ENCODE measurements at regions not wholly inside any gene's neighbourhood (a gene's known extent, or its start where the extent isn't known, plus 50 kb on each side); places are given as distances from the start of the nearest gene placed in this dataset.

DNA sequence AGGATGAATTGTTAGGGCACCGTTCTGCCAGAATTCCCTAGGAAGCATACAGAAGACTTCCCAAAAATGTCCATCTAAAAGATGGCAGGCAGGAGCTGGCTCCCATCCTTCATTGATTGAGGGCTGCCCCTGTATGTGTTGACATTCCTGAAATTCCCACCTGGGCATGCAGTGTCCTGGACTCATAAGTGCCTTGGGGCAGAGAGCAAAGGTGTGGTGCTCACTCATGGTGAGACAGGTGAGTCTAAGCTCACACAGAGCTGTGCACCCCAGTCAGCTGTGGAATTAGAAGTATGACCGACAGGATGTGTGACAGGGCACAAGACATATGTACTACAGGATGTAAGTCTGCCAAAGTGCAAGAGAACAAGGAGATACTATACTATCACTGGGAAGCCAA, 271.9 kb downstream of the MID1IP1 start:
- no peaks in the 10 kb centered on the region for H3K36me3 ChIP-seq (ENCODE audit: control insufficient read depth, insufficient read depth, low read length)
- no peak for DNase-seq
- H3K27me3 ChIP-seq (replicated peaks; ENCODE audit: control insufficient read depth, insufficient read depth, low read length, poor library complexity, severe bottlenecking): no peaks in the 10 kb centered on the region
- H3K9me3 ChIP-seq (ENCODE audit: control insufficient read depth, low read length): no peaks in the 10 kb centered on the region
- H3K4me3 ChIP-seq (ENCODE audit: insufficient read depth, low read depth, low read length, poor library complexity, severe bottlenecking): no peak overlapping the region
- H3K27ac ChIP-seq (ENCODE audit: insufficient read depth, low read length, poor library complexity, severe bottlenecking): no peak overlapping the region
- no peaks in the 10 kb centered on the region for H3K4me1 ChIP-seq (ENCODE audit: control insufficient read depth, insufficient read depth, low read length, poor library complexity, severe bottlenecking)

DNA sequence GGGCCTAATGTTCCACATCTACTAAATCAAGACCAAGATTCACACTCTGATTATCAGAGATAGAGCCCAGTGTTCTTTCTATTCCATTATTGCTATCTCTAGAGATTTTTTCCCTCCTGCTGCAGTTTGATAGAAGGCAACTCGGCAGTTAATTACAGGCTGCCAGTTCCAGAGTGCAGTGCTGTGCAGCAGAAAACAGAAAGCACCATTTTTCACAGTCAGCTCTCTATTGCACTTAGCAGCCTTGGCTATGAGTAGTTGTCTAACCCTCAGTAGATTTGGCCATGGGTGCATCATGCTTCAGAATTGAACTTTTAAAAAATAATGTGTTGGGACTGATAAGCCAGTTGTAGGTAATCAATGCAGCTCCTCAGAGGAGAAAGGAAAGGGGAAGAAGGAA, 295.3 kb downstream of the MID1IP1 start:
- Histone ChIP-seq H3K4me3 (ENCODE audit: insufficient read depth, low read depth, low read length, poor library complexity, severe bottlenecking) (no peak overlapping the region), H3K27ac (ENCODE audit: insufficient read depth, low read length, poor library complexity, severe bottlenecking) (no peak overlapping the region), H3K4me1 (ENCODE audit: control insufficient read depth, insufficient read depth, low read length, poor library complexity, severe bottlenecking) (no peaks in the 10 kb centered on the region), H3K36me3 (ENCODE audit: control insufficient read depth, insufficient read depth, low read length) (no peaks in the 10 kb centered on the region), H3K9me3 (ENCODE audit: control insufficient read depth, low read length) (no peaks in the 10 kb centered on the region), H3K27me3 (replicated peaks; ENCODE audit: control insufficient read depth, insufficient read depth, low read length, poor library complexity, severe bottlenecking) (no peaks in the 10 kb centered on the region)
- no peak for DNase-seq

DNA sequence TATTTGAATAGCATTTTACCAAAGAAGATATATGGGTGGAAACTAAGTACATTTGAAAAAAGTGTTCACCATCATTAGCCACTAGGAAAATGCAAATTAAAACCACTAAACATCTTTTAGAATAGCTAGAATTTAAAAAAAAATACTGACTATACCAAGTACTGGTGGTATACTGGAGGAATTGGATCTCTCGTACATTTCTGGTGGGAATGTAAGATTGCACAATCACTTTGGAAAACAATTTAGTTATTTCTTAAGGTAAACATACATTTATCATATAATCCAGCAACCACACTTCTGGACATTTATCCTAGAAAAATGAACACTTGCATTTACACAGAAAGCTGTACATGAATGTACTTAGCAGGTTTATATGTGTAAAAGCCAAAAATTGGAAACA, 303.5 kb downstream of the MID1IP1 start:
- H3K27me3 ChIP-seq (replicated peaks; ENCODE audit: control insufficient read depth, insufficient read depth, low read length, poor library complexity, severe bottlenecking): no peaks in the 10 kb centered on the region
- no peak for DNase-seq
- H3K36me3 ChIP-seq (ENCODE audit: control insufficient read depth, insufficient read depth, low read length): no peaks in the 10 kb centered on the region
- H3K4me1 ChIP-seq (ENCODE audit: control insufficient read depth, insufficient read depth, low read length, poor library complexity, severe bottlenecking): no peaks in the 10 kb centered on the region
- no peaks in the 10 kb centered on the region for H3K9me3 ChIP-seq (ENCODE audit: control insufficient read depth, low read length)
- no peak overlapping the region for H3K4me3 ChIP-seq (ENCODE audit: insufficient read depth, low read depth, low read length, poor library complexity, severe bottlenecking)
- H3K27ac ChIP-seq (ENCODE audit: insufficient read depth, low read length, poor library complexity, severe bottlenecking): no peak overlapping the region

DNA sequence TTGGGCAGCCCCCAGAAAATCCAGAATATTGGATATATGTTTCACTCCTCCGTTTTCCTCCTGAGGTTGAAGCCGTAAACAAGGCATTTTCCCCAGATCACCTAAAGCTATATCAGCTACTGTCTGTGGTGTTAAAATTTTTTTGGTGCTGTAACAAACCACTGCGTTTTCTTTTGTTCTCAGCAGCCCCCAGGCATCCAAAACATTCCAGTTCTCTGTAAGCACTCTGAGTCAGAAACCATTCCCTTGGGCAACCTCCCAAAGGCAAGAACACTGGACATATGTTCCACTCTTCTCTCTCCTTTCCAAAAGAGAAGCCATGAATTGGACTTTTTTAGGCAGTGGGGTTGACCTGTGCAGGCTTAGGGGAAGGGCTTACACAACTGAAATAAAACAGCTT, 310.9 kb downstream of the MID1IP1 start:
- Histone ChIP-seq H3K27ac (ENCODE audit: insufficient read depth, low read length, poor library complexity, severe bottlenecking) (no peak overlapping the region), H3K9me3 (ENCODE audit: control insufficient read depth, low read length) (no peaks in the 10 kb centered on the region), H3K36me3 (ENCODE audit: control insufficient read depth, insufficient read depth, low read length) (no peaks in the 10 kb centered on the region), H3K4me1 (ENCODE audit: control insufficient read depth, insufficient read depth, low read length, poor library complexity, severe bottlenecking) (no peaks in the 10 kb centered on the region), H3K4me3 (ENCODE audit: insufficient read depth, low read depth, low read length, poor library complexity, severe bottlenecking) (no peak overlapping the region), H3K27me3 (replicated peaks; ENCODE audit: control insufficient read depth, insufficient read depth, low read length, poor library complexity, severe bottlenecking) (no peaks in the 10 kb centered on the region)
- DNase-seq: no peak

DNA sequence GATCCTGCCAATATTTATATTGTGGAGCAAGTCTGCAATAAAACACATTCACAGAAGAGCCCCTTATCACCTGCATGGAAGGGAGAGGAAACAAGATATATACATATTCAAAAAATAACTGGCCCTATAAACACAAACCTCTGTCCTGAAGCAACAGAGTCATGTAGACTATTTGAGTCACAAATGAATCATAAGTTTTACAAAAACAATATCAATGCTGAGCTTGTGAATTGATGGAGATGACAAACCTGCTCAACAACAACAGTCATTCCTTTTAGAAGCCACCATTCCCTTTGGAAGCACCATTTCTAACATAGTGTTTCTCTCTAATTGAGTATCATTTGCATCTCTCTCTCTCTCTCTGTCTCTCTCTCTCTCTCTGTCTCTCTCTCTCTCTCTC, 313.9 kb downstream of the MID1IP1 start:
- DNase-seq: no peak
- H3K36me3 ChIP-seq (ENCODE audit: control insufficient read depth, insufficient read depth, low read length): no peaks in the 10 kb centered on the region
- H3K27me3 ChIP-seq (replicated peaks; ENCODE audit: control insufficient read depth, insufficient read depth, low read length, poor library complexity, severe bottlenecking): no peaks in the 10 kb centered on the region
- H3K9me3 ChIP-seq (ENCODE audit: control insufficient read depth, low read length): no peaks in the 10 kb centered on the region
- H3K4me1 ChIP-seq (ENCODE audit: control insufficient read depth, insufficient read depth, low read length, poor library complexity, severe bottlenecking): no peaks in the 10 kb centered on the region
- H3K27ac ChIP-seq (ENCODE audit: insufficient read depth, low read length, poor library complexity, severe bottlenecking): no peak overlapping the region
- H3K4me3 ChIP-seq (ENCODE audit: insufficient read depth, low read depth, low read length, poor library complexity, severe bottlenecking): no peak overlapping the region

DNA sequence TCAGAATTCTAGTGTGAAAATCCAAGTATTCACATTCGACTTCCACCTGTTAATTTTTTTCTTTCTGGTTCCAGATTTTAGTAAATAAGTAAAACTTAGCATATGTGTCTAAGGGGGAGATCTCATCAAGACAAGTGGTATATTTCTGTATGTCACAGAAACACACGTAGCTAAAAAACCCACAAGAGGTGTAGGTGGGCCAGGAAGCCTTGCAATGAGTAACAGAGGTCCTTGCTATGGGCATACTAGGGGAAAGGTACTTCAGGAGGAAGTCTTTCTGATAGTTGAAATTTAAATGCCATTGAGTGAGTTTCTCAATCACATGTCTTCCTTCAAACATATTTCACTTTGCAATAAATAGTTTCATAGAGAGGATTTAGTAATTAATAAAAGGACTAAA, 315.8 kb downstream of the MID1IP1 start:
- Histone ChIP-seq H3K27me3 (replicated peaks; ENCODE audit: control insufficient read depth, insufficient read depth, low read length, poor library complexity, severe bottlenecking) (no peaks in the 10 kb centered on the region), H3K4me1 (ENCODE audit: control insufficient read depth, insufficient read depth, low read length, poor library complexity, severe bottlenecking) (no peaks in the 10 kb centered on the region), H3K4me3 (ENCODE audit: insufficient read depth, low read depth, low read length, poor library complexity, severe bottlenecking) (no peak overlapping the region), H3K9me3 (ENCODE audit: control insufficient read depth, low read length) (no peaks in the 10 kb centered on the region), H3K36me3 (ENCODE audit: control insufficient read depth, insufficient read depth, low read length) (no peaks in the 10 kb centered on the region), H3K27ac (ENCODE audit: insufficient read depth, low read length, poor library complexity, severe bottlenecking) (no peak overlapping the region)
- DNase-seq: no peak

DNA sequence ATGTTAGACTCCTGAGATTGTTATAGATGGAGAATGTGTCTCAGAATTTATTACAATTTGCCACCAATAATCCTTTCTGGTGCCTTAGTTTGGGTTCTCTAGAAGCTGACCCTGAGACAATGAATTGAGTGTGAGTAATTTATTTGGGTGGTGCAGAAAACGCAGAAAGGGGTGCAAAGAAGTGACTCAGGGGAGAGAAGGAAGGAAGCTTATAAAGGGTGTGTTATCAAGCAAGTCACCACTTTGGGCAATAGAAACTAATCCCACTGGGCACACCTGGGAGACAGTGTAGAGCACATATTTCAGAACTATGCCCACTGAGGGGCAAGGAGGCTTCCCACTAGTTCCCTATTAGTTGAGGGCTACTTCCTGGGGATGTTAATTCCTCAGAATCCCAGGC, 320.6 kb downstream of the MID1IP1 start:
- DNase-seq: no peak
- no peak overlapping the region for H3K4me3 ChIP-seq (ENCODE audit: insufficient read depth, low read depth, low read length, poor library complexity, severe bottlenecking)

DNA sequence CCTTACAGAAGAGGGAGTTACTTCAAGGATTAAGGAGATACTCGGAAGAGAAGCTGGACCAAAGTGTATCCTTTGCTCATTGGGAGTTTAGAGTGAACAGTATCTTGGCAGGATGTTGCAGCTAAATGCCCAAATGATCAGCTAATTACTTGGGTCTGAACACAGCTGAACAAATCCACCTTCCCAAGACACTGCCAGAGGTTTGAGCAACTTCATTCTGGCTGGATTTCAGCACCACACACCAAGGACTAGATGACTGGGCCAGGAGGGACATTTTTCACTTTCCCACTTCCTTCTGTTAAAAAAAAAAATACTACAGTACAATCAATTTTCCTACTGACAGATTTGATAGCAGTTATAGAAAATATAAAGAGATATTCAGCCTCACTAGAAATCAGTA, 324.6 kb downstream of the MID1IP1 start:
- no peaks in the 10 kb centered on the region for H3K4me1 ChIP-seq (ENCODE audit: control insufficient read depth, insufficient read depth, low read length, poor library complexity, severe bottlenecking)
- no peak for DNase-seq
- H3K36me3 ChIP-seq (ENCODE audit: control insufficient read depth, insufficient read depth, low read length): no peaks in the 10 kb centered on the region
- H3K9me3 ChIP-seq (ENCODE audit: control insufficient read depth, low read length): no peaks in the 10 kb centered on the region
- H3K27ac ChIP-seq (ENCODE audit: insufficient read depth, low read length, poor library complexity, severe bottlenecking): no peak overlapping the region
- H3K4me3 ChIP-seq (ENCODE audit: insufficient read depth, low read depth, low read length, poor library complexity, severe bottlenecking): no peak overlapping the region
- no peaks in the 10 kb centered on the region for H3K27me3 ChIP-seq (replicated peaks; ENCODE audit: control insufficient read depth, insufficient read depth, low read length, poor library complexity, severe bottlenecking)

More for the DNA sequence above, 320.6 kb downstream of the MID1IP1 start:
- Histone ChIP-seq H3K27ac (ENCODE audit: insufficient read depth, low read length, poor library complexity, severe bottlenecking) (no peak overlapping the region), H3K27me3 (replicated peaks; ENCODE audit: control insufficient read depth, insufficient read depth, low read length, poor library complexity, severe bottlenecking) (no peaks in the 10 kb centered on the region), H3K36me3 (ENCODE audit: control insufficient read depth, insufficient read depth, low read length) (no peaks in the 10 kb centered on the region), H3K9me3 (ENCODE audit: control insufficient read depth, low read length) (no peaks in the 10 kb centered on the region), H3K4me1 (ENCODE audit: control insufficient read depth, insufficient read depth, low read length, poor library complexity, severe bottlenecking) (no peaks in the 10 kb centered on the region)

DNA sequence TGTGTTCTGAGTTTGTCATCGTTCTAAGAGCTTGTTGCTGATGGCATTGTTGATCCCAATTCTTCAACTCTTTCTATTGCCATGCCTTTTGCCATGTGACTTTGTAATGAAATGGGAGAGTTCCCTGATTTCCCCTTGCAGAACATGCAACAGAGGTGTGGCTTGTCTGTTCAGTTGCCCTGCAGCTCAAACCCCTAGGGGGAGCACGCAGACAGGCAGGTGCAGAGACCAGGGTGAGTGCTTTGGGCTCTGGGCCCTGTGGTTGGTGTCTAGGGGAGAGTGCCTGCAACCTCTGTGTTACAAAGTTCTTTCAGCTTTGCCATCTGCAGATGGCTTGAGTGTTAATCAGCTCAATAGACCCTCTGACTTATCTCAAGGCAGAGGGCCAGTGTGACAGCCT, 332.7 kb downstream of the MID1IP1 start:
- Histone ChIP-seq H3K9me3 (ENCODE audit: control insufficient read depth, low read length) (no peaks in the 10 kb centered on the region), H3K4me3 (ENCODE audit: insufficient read depth, low read depth, low read length, poor library complexity, severe bottlenecking) (no peak overlapping the region), H3K36me3 (ENCODE audit: control insufficient read depth, insufficient read depth, low read length) (no peaks in the 10 kb centered on the region), H3K4me1 (ENCODE audit: control insufficient read depth, insufficient read depth, low read length, poor library complexity, severe bottlenecking) (no peaks in the 10 kb centered on the region), H3K27me3 (replicated peaks; ENCODE audit: control insufficient read depth, insufficient read depth, low read length, poor library complexity, severe bottlenecking) (no peaks in the 10 kb centered on the region), H3K27ac (ENCODE audit: insufficient read depth, low read length, poor library complexity, severe bottlenecking) (no peak overlapping the region)
- no peak for DNase-seq

DNA sequence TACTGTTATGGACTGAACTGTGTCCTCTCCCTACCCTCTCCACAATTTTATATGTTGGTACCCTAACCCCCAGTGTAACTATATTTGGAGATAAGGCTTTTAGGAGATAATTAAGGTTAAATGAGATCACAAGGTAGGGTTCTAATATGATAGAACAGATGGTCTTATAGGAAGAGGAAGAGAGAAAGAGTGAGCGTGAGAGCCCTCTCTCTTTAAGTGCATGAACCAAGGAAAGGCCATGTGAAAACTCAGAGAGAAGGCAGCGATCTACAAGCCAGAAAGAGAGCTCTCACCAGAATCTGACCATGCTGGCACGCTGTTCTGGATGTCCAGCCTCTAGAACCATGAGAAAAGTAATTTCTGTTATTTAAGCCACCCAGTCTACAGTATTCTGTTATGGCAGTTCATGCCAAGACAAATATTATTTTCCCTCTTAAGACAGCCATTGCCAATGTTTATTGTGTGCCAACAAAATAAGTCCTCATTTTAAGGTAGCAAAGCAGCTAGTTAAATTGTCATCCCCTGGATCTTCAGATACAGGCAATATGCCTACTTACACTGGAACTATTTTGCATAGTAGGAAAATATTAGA, 336.2 kb downstream of the MID1IP1 start:
- DNase-seq: no peak
- no peaks in the 10 kb centered on the region for H3K36me3 ChIP-seq (ENCODE audit: control insufficient read depth, insufficient read depth, low read length)
- no peaks in the 10 kb centered on the region for H3K27me3 ChIP-seq (replicated peaks; ENCODE audit: control insufficient read depth, insufficient read depth, low read length, poor library complexity, severe bottlenecking)
- H3K27ac ChIP-seq (ENCODE audit: insufficient read depth, low read length, poor library complexity, severe bottlenecking): no peak overlapping the region
- no peaks in the 10 kb centered on the region for H3K9me3 ChIP-seq (ENCODE audit: control insufficient read depth, low read length)
- no peak overlapping the region for H3K4me3 ChIP-seq (ENCODE audit: insufficient read depth, low read depth, low read length, poor library complexity, severe bottlenecking)
- no peaks in the 10 kb centered on the region for H3K4me1 ChIP-seq (ENCODE audit: control insufficient read depth, insufficient read depth, low read length, poor library complexity, severe bottlenecking)

DNA sequence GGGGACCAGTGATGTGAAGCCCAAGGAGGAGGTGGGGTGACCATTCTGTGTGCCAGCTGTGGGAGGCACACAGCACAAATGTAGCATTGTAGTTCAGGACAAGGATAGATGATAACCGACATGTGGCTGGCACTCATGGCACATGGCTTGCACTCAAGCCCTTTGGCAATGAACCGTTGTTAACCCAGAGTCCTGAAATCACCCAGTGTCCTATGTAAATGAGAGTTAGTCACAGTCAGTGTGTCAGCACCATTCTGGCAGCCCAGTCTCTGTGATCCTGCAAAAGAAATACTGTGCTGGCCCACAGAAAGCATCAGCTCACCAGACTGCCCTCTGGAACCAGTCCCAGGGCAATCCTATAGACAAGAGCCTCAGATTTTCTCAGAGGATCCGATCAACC, 339.3 kb downstream of the MID1IP1 start:
- H3K36me3 ChIP-seq (ENCODE audit: control insufficient read depth, insufficient read depth, low read length): no peaks in the 10 kb centered on the region
- no peaks in the 10 kb centered on the region for H3K4me1 ChIP-seq (ENCODE audit: control insufficient read depth, insufficient read depth, low read length, poor library complexity, severe bottlenecking)
- H3K9me3 ChIP-seq (ENCODE audit: control insufficient read depth, low read length): no peaks in the 10 kb centered on the region
- no peak overlapping the region for H3K27ac ChIP-seq (ENCODE audit: insufficient read depth, low read length, poor library complexity, severe bottlenecking)
- DNase-seq: no peak
- no peak overlapping the region for H3K4me3 ChIP-seq (ENCODE audit: insufficient read depth, low read depth, low read length, poor library complexity, severe bottlenecking)
- H3K27me3 ChIP-seq (replicated peaks; ENCODE audit: control insufficient read depth, insufficient read depth, low read length, poor library complexity, severe bottlenecking): no peaks in the 10 kb centered on the region
